NCI-H524 treated with DMSO at 0.1 percent for 48 hours (cell line): ENCODE measurements at regions not wholly inside any gene's neighbourhood (a gene's known extent, or its start where the extent isn't known, plus 50 kb on each side); places are given as distances from the start of the nearest gene placed in this dataset.

Experiments used
- DNase-seq: peaks from one replicate; lab custom pipeline; 2025; lab: John Stamatoyannopoulos, UW

- DNase-seq: no peak
These were observed 893.9 kb downstream of the CCSER2 start for GRCh38 chr10:85222300-85222699.

- DNase-seq: peak; percentile 45
These were observed 896.1 kb downstream of the CCSER2 start for GRCh38 chr10:85224366-85224940.

- DNase-seq: peak; percentile 5
These were observed 896.9 kb downstream of the CCSER2 start for GRCh38 chr10:85225311-85225710.

GRCh38 chr10:85226596-85226995 is 898.2 kb downstream of the CCSER2 start:
- no peak for DNase-seq

GRCh38 chr10:85228726-85229125 is 900.3 kb downstream of the CCSER2 start:
- DNase-seq: no peak

GRCh38 chr10:85231534-85232270 is 903.3 kb downstream of the CCSER2 start:
- no peak for DNase-seq

GRCh38 chr10:85235258-85235657 is 906.9 kb downstream of the CCSER2 start:
- no peak for DNase-seq

GRCh38 chr10:85238676-85239075 is 910.3 kb downstream of the CCSER2 start:
- DNase-seq: no peak

- no peak for DNase-seq
These were observed 921.9 kb downstream of the CCSER2 start for GRCh38 chr10:85250304-85250703.

GRCh38 chr10:85256481-85256880 is 928.1 kb downstream of the CCSER2 start:
- no peak for DNase-seq

GRCh38 chr10:85259908-85260307 is 931.5 kb downstream of the CCSER2 start:
- no peak for DNase-seq

GRCh38 chr10:85262992-85263391 is 934.6 kb downstream of the CCSER2 start:
- DNase-seq: no peak

- no peak for DNase-seq
These were observed 936.7 kb downstream of the CCSER2 start for GRCh38 chr10:85265121-85265520.

GRCh38 chr10:85266808-85267207 is 938.4 kb downstream of the CCSER2 start:
- no peak for DNase-seq

- DNase-seq: no peak
These were observed 951.6 kb downstream of the CCSER2 start for GRCh38 chr10:85280014-85280413.

GRCh38 chr10:85284778-85285770 is 956.7 kb downstream of the CCSER2 start:
- DNase-seq: no peak

- no peak for DNase-seq
These were observed 965.1 kb downstream of the CCSER2 start for GRCh38 chr10:85293483-85293882.

GRCh38 chr10:85311613-85312337 is 983.4 kb downstream of the CCSER2 start:
- no peak for DNase-seq

- no peak for DNase-seq
These were observed 987.3 kb downstream of the CCSER2 start for GRCh38 chr10:85315657-85316056.

GRCh38 chr10:85316276-85316675 is 987.9 kb downstream of the CCSER2 start:
- DNase-seq: no peak

- DNase-seq: no peak
These were observed 989.4 kb downstream of the CCSER2 start for GRCh38 chr10:85317827-85318226.
